GM21737 (cell line): ENCODE measurements at regions not wholly inside any gene's neighbourhood (a gene's known extent, or its start where the extent isn't known, plus 50 kb on each side); places are given as distances from the start of the nearest gene placed in this dataset.

Experiments
- ATAC-seq: cut with Tn5 transposase; IDR thresholded peaks from one replicate; pipeline ENCODE4 v1.9.1; 2021; ENCODE audit warnings: mild to moderate bottlenecking, moderate library complexity; ENCODE audit not compliant: unreplicated experiment

DNA sequence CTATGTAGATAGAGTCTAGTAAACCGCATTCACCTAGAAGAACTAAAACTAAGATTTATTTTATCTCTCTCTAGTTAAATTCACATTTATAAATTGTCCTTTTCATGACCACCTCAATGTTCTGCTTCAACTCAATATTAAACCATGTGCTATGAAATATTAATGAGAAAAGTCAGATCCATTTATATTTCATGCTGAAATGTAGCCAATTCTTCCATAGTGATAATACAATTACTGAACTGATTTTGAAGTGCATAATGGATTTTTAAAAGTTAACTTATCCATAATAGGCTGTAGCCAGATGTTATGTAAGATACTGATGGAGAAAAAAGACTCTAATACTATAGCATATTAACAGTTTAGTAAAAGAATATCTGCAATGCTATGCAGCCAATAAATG is 479.7 kb upstream of the PCDH15 start:
- ATAC-seq, result no peak

DNA sequence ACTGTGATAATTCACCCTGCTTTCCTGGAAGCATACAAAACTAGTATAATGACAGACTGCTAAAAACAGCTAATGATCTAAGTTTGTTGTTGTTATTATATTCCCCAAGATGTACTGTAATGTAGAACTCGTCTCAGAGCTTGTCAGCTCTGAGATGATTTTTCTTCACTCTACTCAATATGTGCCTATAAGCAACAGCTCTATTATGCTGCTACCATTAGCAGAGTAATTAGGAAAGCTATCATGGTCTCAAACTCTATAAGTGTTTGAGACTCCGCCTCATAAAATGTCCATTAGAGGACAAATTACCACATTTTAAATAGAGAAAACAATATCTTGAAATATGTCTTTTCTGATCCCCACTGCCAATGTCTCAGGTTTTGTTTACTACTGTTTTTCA is 476.5 kb upstream of the PCDH15 start:
- ATAC-seq, result no peak

DNA sequence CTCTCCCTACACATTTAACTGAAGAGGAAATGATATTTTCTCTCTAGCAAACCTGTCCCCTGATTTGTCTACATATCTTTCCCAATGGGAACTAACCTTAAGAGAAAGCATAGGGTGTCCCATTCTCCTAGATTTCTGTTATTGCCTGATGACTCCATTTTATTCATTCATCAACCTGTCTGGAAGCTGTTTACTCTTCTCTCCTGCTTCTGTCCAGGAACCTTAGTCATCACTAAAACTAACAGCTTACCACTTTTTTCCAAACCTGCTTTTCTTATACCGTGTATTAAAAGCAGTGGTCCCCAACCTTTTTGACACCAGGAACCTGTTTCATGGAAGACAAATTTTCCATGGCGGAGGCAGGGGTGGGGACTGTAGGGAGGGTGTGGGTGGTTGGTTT is 473.3 kb upstream of the PCDH15 start:
- ATAC-seq, result no peak

DNA sequence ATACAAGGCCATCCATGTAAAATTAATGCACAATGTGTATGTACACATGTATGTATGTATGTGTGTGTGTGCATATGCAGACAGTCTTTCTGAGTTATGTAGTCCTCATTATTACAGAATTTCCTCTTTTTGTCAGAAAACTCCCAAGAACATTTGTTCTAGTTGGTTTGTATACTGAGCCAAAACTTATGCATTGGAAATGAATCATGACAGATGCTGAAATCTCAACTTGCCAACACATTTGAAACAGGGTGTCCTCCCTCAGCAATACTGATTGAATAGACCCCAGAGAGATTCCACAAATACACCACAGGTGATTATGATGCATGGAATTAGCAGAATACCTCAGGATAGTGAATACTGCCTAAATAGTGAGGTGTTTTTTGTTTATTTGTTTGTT is 472.9 kb upstream of the PCDH15 start:
- ATAC-seq, result no peak

GRCh38 chr10:55272886-55273285 is 471.9 kb upstream of the PCDH15 start:
- ATAC-seq, result no peak

- ATAC-seq, result no peak
Measured at GRCh38 chr10:55266797-55267196, 465.8 kb upstream of the PCDH15 start.

DNA sequence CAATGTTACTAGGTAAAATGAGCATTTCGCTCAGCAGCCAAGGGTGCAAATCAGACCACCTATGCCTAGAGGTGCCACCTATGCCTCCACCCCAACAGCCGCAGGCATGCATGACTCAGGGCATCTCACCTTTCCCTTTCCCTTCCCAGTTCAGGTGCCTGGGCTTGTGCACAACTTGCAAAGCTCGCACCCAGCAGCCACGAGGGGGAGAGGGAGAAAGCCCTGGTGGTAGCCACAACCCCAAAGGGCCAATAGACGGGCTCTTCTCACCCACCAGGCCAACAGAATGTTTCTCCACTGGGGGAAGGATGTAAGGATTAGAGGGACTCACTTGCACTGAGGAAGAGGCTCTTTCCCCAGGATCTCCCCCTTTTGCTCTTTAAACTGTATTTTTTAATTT is 462.3 kb upstream of the PCDH15 start:
- ATAC-seq, result no peak

- no peak for ATAC-seq
Measured at GRCh38 chr10:55242544-55242943, 441.5 kb upstream of the PCDH15 start.

DNA sequence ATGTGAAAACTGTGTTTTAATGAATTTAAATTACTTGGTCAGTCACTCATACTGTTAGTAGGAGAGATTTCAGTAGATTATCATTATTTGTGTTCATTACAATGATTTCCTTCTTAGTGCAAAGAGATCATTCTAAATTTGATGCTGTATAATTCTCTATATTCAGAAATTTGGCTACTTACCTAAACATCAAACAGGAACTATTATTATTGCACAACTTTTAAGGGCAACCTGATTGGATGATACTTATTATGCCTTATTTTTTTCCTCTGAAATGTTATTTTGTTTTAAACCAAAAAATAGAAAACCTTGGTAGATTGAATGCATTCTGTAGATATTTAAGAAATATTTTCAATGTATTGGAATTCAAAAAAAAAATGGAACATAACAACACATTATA is 436.4 kb upstream of the PCDH15 start:
- ATAC-seq, result no peak

GRCh38 chr10:55233505-55233904 is 432.5 kb upstream of the PCDH15 start:
- peak; percentile 88 for ATAC-seq

DNA sequence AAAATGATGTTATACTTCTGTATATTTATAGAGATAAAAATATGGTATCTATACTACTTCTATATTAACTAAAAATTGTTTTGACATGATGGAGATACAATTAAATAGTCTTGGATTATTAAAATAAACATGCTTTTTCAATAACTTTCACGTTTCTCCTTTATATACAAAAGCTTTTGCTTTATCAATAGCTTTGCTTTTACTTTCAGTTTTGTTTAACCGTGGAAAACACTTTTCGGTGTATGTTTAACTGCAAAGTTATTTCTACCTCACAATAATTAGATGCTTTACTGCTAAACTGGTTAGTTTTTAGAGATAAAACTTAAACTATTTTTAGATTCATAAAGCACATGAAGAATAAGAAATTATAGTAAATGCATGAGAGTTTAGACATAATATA is 432.1 kb upstream of the PCDH15 start:
- no peak for ATAC-seq

- ATAC-seq, result no peak
Measured at GRCh38 chr10:55232553-55232952, 431.5 kb upstream of the PCDH15 start.

- no peak for ATAC-seq
Measured at GRCh38 chr10:55227967-55228366, 426.9 kb upstream of the PCDH15 start.

- no peak for ATAC-seq
Measured at GRCh38 chr10:55224007-55224781, 423.2 kb upstream of the PCDH15 start.

DNA sequence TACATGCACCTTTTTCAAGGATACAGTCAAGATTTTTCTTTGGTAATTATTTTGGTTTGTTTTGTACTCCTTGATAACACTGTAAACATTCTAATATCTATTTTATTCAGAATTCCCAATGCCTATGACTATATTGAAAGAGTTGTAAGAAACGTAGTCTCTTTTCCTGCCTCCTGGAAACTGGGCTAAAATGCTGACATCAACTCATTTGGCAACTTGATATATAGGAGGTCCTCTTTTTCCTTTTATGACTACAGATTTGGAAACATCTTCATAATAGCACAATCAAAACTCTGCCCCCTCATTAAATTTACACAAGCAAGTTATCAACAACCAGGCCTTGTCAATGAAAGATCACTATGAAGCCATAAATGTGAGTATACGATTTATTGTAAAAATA is 422.3 kb upstream of the PCDH15 start:
- ATAC-seq, result no peak

DNA sequence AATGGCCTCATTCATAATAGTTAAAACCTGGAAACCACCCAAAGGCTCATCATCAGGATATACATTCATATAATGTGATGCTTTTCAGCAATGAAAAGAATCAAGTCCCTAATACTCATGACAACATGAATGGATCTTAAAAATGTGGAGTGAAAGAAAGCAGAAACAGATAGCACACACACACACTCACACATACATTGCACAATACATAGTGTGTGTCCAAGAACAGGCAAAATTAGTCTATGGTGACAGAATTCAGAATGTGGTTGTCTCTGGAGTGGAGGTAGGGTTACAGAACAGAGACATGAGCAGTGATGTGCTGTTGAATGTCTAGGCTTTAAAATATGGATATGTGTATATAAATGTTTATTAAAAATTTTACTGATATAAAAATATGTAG is 419.9 kb upstream of the PCDH15 start:
- no peak for ATAC-seq

DNA sequence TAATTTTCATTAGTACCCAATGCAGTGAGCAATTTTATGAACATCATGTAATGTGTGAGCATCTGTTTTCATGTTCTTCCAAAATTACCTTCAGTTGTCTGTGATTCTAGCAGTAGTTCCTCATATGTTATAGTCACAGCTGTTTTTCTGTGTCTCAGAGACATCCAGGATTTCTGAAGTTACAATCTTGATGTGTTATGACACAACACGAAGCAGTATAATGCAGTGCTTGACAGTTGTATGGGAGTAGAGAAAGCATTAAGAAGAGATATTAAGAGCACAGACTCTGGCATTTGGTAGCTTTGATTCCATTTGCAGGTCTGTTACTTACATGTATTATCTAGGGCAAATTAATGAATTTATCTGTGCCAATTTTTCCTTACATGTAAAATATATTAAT is 414.7 kb upstream of the PCDH15 start:
- no peak for ATAC-seq

GRCh38 chr10:55214608-55215007 is 413.6 kb upstream of the PCDH15 start:
- no peak for ATAC-seq

GRCh38 chr10:55212051-55212450 is 411.0 kb upstream of the PCDH15 start:
- ATAC-seq, result no peak

- no peak for ATAC-seq
Measured at GRCh38 chr10:55203874-55204273, 402.8 kb upstream of the PCDH15 start.

GRCh38 chr10:55203319-55203718 is 402.3 kb upstream of the PCDH15 start:
- ATAC-seq, result no peak

GRCh38 chr10:55200020-55200419 is 399.0 kb upstream of the PCDH15 start:
- ATAC-seq, result no peak

GRCh38 chr10:55191236-55191860 is 390.3 kb upstream of the PCDH15 start:
- no peak for ATAC-seq
